NCI-H1930 (cell line): ENCODE measurements at regions not wholly inside any gene's neighbourhood (a gene's known extent, or its start where the extent isn't known, plus 50 kb on each side); places are given as distances from the start of the nearest gene placed in this dataset.
"Not testable (repeated sequence)": the region's sequence is repeated elsewhere in the genome, so short reads cannot be mapped to it uniquely, and the experiment has no call there.

Experiments used
- DNase-seq, 2 experiments: peaks; one replicate each; lab custom pipeline; 2025; lab: John Stamatoyannopoulos, UW

DNA sequence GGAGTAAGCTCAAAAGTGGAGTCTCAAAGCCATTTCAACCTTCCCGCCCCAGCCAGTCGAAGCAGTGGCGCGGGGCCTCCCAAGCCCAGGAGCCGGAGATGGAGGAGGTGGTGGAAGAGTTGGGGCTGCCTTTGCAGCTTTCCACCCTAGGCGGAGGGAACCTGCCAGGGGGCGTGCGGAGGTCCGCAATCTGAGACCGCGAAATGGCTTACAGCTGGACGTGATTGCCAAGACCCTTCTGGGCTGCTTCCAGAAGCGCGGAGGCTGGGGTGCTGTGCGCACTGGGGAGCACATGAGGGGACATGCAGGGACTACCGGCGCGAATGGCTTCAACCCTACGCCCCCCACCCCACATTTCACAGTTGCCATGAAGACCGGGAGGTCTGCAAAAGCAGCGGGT lies 86.2 kb downstream of the PRR15 start:
- DNase-seq = no peak

DNA sequence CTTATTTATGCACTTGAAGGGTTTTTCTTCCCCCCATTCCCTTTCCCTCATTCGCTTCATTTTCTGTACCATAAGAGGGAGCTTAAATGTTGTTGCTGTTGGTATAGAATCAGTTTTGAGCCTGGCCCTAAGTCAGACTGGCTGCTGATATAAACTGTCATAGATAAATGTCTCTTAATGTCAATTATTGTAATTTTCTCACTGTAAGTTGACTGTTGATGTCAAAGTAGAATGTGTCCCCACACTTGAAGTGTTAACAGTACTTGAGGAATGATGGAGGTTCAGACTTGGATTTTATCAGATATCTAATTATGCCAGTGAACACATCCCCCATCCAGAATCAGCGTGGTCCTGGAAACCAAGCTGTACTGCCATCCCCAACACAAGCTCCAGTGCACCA lies 87.8 kb downstream of the PRR15 start:
- DNase-seq = no peak

DNA sequence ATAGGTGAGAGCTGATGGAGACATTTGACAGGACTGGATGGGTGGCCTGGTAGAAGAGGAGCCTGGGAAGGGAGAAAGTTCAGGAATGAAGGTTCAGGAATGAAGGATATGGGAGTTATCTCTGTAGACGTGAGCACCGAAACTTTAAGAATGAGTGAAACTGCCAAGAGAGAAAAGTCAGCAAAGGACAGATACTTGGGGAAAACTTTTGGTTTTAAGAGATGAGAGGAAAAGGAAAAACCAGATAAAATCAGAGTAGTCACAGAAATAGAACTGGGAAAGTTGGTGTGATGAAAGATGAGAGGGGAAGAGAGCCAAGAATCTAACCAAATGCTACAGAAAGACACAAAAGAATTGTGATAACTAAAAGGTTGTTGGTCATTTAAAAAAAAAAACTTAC lies 88.9 kb downstream of the PRR15 start:
- no peak for DNase-seq

DNA sequence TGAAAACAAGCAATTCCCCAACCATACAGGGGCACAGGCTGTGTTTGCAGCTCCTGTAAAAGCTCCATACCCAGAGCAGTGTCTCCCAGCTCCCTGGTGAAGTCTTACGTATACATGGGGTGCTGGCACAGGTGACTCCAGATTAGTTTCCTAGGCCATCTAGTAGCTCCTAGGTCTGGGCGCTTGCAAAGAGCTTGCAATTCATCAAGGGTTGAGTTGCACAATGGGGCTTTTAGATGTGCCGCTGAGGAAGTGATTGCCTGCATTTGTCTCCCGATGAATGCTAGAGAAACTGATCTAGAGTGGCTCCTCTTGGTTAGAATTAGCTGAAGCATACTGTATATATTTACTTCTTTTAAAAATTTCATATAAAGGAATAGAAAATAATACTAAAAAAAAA lies 90.7 kb downstream of the PRR15 start:
- not testable (repeated sequence) for DNase-seq

DNA sequence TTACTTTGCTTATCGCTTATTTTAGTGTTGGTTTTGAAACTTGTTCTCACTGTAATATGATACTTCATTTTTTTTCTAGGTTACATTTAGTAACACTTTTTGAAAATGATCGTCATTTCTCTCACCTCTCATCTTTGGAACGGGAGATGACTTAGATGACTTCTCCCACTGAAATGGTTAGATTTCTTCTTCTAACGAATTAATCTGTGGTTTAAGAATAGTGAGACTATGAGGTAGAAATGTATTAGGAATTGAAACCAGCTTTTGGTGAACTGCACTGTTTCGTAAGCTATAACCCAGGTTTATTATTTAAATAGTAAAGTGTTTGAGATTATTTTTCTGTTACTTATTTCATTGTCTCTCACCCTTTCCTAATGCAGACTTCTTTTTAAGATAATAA lies 93.7 kb downstream of the PRR15 start:
- no peak for DNase-seq

DNA sequence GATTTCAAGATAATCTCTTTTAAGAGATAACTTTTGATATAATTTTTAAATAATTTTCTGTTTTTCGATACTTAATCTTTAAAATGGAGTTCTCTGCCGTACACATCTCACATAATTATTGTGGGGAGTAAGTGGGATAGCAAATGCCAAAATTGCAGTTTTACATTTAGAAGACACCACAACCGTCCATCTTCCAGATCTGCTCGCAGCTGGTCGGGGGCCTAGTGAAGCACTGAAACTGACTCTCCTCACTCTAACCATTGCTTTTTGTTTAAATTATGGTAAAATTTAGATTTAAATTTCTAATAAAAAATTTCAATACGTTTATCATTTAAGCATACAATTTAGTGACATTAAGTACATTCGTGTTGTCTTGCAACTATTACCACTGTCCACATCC lies 94.2 kb downstream of the PRR15 start:
- no peak for DNase-seq

DNA sequence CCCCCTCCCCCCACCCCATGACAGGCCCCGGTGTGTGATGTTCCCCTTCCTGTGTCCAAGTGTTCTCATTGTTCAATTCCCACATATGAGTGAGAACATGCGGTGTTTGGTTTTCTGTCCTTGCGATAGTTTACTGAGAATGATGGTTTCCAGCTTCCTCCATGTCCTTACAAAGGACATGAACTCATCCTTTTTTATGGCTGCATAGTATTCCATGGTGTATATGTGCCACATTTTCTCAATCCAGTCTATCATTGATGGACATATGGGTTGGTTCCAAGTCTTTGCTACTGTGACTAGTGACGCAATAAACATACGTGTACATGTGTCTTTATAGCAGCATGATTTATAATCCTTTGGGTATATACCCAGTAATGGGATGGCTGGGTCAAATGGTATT lies 95.6 kb downstream of the PRR15 start:
- DNase-seq = not testable (repeated sequence)

DNA sequence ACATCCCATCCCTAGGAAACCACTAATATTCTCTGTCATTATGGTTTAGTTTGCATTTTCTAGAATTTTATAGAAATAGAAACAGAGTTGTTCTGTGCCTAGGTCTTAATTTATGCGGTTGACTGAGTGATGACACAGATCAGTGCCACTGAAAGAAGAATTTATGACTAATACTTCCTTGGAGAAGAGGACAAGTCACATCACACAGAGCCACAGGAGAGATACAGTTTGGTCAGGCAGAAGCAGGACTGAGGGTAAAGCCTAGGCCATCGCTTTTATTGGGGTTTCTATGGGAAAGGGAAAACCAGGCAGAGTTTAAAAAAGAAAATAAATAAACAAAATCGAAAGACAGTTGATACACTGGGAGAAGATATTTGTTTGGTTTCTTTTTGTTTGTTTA lies 99.3 kb downstream of the PRR15 start:
- DNase-seq = not testable (repeated sequence)

DNA sequence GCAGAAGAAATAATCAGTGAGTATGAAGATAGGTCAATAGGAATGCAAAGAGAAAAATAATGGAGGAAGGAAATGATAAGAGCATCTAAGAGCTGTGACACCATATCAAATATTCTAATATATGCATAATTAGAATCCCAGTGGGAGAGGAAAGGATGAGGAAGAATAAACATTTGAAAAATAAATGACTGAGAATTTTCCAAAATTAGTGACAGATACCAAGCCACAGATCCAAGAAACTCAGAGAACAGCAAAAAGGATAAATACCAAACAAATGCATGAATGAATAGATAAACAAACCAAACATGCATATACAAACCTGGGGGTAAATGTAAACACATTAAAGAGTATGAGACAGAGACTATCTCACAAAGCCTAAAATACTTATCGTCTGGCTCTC lies 101.4 kb downstream of the PRR15 start:
- not testable (repeated sequence) for DNase-seq

DNA sequence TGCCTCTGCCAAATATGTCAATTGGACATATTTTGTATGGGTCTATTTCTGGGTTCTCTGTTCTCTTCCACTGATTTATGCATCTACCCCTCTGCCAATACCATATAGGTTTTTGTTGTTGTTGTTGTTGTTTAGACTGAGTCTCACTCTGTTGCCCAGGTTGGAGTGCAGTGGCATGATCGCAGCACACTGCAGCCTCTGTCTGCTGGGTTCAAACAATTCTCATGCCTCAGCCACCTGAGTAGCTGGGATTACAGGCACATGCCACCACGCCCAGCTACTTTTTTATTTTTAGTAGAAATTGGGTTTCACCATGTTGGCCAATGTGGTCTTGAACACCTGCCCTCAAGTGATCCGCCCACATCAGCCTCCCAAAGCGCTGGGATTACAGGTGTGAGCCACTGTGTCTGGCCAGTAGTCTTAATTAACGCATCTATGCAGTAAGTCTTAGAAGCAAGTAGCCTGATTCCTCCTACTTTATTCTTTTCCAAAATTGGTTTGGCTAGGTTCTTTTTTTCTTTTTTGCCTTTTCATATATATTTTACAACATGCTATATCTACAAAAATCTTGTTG lies 103.5 kb downstream of the PRR15 start:
- DNase-seq = not testable (repeated sequence)

DNA sequence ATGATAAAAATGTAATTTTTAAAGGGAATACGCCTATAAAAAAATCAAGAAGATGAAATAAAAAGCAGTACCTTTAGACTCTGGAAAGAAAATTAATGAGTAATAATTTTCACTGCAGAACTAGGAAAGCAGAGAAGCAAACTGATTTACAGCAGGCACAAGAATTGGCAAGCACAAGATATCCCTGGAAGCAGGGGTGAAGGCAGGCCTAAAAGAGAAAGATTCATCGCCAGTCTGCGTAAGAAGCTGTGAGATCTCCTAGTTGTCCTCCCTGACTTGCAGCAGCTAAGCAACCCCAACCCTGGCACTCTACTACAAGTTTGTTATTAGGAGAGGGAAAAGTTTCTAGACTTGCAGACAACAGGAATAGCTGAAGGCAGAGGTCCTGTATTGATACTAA lies 107.7 kb downstream of the PRR15 start:
- DNase-seq = not testable (repeated sequence)

DNA sequence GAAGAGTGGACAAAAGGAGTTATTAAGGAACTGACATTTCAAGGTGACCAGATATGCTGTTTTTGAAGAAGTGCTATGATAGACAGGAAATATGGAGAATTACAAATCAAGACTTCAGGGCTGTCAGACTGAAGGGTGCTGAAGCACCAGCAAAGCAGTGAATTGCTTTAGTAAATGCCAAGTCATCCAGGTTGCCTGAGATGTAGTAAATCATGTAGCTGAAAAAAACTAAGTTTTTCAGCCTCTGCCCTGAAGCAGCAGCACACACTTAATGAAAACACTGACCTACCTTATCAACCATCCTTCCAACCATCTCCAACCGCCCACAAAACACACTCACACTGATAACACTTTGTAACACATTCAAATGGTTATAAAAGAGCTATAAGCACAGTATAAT lies 110.0 kb downstream of the PRR15 start:
- not testable (repeated sequence) for DNase-seq

DNA sequence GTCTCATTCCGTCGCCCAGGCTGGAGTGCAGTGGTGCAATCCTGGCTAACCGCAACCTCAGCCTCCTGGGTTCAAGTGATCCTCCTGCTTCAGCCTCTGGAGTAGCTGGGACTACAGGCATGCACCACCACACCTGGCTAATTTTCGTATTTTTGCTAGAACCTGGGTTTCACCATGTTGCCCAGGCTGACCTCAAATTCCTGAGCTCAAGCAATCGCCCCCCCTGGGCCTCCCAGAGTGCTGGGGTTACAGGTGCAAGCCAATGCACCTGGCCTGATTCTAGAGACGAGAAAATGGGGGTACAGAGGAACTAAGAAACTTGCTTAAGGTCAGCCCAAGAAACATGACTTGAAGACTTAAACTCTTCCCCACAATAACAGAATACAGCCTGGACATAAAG lies 111.0 kb downstream of the PRR15 start:
- not testable (repeated sequence) for DNase-seq

DNA sequence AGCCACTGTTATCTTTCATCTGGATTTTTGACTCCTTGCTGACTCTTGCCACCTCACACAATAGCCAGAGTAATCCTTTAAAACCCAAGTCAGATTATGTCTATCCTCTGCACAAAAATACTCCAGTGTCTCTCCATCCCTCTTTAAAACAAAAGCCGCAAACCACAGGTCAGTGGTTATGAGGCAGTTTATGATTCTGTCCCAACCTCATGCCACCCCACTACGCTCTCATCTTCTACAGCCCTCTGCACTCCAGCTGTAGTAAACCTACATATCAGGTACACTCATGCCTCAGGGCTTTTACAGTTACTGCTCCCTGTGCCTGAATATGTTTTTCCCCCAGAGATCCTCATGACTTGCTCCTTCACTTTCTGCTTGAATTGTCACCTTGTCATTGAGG lies 113.6 kb downstream of the PRR15 start:
- not testable (repeated sequence) for DNase-seq

DNA sequence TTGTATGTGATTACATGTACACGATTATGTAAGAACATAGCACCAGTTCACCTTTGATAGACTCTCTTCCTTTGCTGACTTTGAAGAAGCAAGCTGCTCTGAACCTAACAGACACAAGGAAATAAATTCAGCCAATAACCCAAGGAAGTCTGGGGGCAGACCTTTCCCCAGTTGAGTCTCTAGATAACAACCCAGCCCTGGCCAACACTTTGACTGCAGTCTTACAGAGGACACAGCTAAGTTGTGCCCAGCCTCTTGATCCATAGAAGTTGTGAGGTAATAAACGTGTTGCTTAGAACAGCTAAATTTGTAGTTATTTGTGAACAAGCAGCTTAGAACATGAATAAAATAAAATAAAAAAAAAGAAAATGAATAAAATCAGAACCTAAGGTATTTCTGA lies 116.3 kb downstream of the PRR15 start:
- not testable (repeated sequence) for DNase-seq

DNA sequence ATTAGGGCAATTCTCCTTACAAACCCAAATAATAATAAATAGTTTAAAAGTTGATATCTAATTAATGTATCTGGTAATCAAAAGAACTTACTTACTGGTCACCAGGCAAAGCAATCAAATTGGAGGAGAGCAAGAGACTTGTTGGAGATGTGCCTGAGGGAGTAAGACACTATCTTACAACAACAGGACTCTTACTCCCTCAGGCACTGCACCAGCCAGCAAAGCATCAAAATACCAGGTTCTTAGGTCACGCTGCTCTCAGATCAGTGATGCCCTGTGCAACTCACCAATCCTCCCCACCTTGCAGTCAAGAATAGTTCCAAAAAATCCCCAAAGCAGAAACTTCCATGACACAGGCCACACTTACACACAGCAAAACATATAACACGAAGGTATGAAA lies 117.0 kb downstream of the PRR15 start:
- not testable (repeated sequence) for DNase-seq

DNA sequence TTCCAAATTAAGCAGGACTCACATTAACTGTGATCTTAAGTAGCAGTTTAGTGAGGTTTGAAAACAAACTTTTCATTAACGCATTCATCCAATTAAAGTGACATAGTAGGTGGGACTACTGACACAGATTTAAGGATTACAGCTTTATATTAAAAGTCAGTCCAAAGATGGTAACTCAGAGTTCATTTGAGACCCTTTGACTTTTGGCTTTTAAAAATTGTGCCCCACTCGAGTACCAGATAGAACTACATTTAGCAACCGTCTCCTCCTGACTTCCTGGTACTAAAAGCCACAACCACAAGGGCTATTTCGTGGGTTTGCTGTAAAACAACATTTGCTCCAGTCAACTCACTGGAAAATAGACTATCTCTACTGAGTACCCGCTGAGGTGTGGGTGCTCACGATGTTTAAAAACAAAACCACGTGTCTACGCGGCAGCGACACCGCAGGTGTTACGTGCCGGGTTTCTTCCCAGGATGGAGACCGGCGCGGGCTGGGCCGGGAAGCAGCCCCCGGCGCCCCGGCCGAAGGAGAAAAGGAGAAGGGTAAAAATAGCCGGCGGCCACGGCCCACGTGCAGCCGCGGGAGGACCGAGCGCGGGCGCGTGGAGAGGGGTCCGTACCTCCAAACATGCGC lies 120.6 kb downstream of the PRR15 start:
- not testable (repeated sequence) for DNase-seq

DNA sequence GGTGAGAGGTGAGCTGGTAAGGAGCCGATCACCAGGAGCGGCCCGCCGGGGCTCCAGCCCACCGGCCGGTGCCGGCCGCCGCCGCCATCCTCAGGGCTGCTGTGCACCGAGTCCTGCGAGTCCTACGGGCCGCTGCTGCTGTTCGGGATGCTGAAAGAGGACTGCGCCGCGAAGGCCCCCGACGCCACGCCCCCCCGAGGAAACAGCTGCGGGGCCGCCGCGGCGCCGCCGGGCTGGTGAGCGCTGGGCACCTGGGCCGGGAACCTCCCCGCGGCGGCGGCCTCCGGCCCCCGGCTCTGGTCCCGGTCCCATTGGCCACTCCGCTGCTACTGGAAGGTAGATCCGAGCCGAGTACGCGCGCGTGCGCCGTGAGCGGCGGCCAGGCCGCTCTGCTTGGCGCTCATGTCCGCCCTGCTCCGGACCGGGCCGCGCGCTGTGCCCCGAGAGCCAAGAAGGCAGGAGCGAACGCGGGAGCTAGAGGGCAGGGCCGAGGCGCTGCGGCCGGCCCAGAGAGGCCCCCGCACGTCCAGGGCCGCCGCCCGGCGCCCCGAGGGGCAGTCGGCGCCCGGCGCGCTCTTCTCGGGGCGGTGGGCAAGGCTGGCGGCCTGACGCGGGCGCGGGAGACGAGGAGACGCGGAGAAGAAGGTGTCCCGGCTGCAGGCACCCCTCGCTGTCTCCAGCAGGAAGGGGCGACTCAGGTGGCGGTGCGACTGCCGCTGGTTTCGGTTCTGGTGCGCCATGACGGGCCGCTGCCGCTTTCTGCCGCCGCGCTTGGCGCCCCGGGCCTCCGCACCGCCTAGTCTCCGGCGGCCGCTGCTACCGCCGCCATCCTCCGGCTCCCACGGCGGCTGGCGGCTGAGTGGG lies 121.3 kb upstream of the WIPF3 start:
- DNase-seq = peak; percentile 32 to 56

DNA sequence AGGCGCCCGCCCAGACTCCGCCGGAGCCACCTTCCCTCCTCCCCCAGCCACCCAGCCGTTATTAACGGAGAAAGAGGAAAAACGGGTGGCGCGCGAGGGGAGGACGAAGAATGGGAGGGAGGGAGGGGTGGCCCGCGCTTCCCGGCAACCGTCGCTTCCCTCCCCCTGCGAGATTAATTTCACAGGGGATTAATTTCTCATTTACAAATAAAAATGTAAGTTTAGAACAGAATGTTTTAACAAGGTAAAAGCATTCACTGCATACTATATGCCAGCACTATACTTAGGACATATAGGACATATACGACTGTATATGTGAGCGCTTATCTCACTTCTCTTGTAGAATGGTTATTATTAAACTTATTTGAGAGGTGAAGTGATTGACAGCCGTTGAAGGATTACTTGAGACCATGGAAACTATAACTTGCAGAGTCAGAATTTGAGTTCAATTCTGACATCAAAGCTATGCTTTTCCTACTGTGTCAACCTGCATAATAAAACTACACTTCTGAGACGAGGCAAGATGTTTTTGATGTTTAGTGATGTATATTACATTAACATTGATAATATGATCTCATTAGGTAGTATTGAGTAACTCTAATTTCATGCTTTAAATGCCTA lies 120.5 kb upstream of the WIPF3 start:
- DNase-seq = not testable (repeated sequence)

DNA sequence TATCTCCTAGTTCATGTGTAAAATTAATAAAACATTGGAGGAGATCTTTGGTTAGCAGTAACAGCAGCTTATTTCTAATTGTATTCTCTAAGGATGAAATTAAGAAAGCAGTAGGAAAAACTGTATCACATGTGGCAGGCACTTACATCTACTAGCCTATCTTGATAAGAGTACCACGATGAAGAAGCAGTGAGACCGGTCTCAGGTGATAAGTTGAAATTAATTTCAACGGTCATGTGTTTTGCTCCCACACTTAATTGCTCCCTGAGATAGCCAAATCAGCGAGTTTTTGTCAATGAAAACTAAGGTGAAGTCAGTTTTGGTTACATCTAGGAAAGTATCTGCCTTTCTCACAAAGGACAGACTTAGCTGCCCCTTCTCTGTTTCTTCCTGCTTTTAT lies 115.8 kb upstream of the WIPF3 start:
- DNase-seq = not testable (repeated sequence)

DNA sequence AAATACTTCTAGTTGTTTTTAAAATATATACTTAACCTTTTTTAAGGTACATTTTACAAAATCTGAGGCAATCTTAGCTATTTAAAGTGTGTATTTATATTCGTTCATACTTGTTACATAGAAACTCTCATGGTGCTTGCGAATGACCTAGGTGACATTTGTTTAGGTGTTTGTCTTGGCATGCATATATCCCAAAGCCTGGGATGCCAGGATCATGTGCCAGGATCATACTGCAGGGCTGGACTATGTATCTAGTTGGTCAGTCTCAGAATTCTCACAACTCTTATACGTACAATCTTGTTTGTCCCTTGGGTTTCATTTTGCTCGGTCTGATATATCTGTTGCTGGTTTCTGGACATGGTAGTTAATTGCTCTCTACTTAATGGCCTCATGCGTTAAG lies 109.9 kb upstream of the WIPF3 start:
- DNase-seq = not testable (repeated sequence)

DNA sequence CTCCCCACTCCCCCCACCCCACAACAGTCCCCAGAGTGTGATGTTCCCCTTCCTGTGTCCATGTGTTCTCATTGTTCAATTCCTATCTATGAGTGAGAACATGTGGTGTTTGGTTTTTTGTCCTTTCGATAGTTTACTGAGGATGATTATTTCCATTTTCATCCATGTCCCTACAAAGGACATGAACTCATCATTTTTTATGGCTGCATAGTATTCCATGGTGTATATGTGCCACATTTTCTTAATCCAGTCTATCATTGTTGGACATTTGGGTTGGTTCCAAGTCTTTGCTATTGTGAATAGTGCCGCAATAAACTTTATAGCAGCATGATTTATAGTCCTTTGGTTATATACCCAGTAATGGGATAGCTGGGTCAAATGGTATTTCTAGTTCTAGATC lies 106.6 kb upstream of the WIPF3 start:
- not testable (repeated sequence) for DNase-seq

DNA sequence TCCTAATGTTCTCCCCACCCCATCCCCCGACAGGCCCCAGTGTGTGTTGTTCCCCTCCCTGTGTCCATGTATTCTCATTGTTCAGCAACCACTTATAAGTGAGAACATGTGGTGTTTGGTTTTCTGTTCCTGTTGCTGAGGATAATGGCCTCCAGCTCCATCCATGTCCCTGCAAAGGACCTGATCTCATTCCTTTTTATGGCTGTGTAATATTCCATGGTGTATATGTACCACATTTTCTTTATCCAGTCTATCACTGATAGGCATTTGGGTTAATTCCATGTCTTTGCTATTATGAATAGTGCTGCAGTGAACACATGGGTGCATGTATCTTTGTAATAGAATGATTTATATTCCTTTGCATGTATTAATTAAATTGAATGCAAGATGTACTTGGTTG lies 104.8 kb upstream of the WIPF3 start:
- DNase-seq = not testable (repeated sequence)
